Thoracic aorta (tissue), 2 donors: ENCODE measurements at regions not wholly inside any gene's neighbourhood (a gene's known extent, or its start where the extent isn't known, plus 50 kb on each side); places are given as distances from the start of the nearest gene placed in this dataset.
"Not testable (repeated sequence)": the region's sequence is repeated elsewhere in the genome, so short reads cannot be mapped to it uniquely, and the experiment has no call there.

ENCODE experiments used
- ATAC-seq: fragments of 150-250 bp; one replicate; pipeline ENCODE4 v1.8.0; 2017; ENCODE audit warnings: low read depth; ENCODE audit not compliant: insufficient number of reproducible peaks, low FRiP score
- DNase-seq: peaks from one replicate; pipeline ENCODE4 v3.0.0-alpha.2; 2020; ENCODE audit warnings: low spot score
- H3K27ac ChIP-seq, 2 donors: fragments of 200-600 bp; sonication (generic); 1 replicate in 1 of 2; 2 replicates in 1 of 2; pipeline ENCODE4 v1.5.1; 2016; ENCODE audit warnings: mild to moderate bottlenecking in 2 of 2, moderate library complexity in 2 of 2
- H3K27me3 ChIP-seq: fragments of 200-600 bp; sonication (generic); replicated peaks from 2 replicates; pipeline ENCODE4 v1.6.0; 2016; ENCODE audit warnings: mild to moderate bottlenecking; ENCODE audit not compliant: insufficient read depth
- H3K36me3 ChIP-seq: fragments of 200-600 bp; sonication (generic); one replicate; pipeline ENCODE4 v1.5.1; 2016
- H3K4me1 ChIP-seq, 2 donors: fragments of 200-600 bp; sonication (generic); 1 replicate in 1 of 2; 2 replicates in 1 of 2; pipeline versions ENCODE4 v1.5.1 to v1.6.0; 2016; ENCODE audit warnings: low read depth in 2 of 2, mild to moderate bottlenecking in 1 of 2; ENCODE audit not compliant: control insufficient read depth in 1 of 2
- H3K4me3 ChIP-seq: fragments of 200-600 bp; sonication (generic); 2 replicates; pipeline ENCODE4 v1.5.1; 2016; ENCODE audit warnings: mild to moderate bottlenecking
- H3K9me3 ChIP-seq: fragments of 200-600 bp; sonication (generic); 2 replicates; pipeline ENCODE4 v1.5.1; 2016
- TF ChIP-seq, protein P1 (sequence below): fragments of 200-600 bp; sonication (generic); IDR thresholded peaks from one replicate; pipeline ENCODE4 v1.5.1; 2019; ENCODE audit warnings: antibody characterized with exemption

DNA sequence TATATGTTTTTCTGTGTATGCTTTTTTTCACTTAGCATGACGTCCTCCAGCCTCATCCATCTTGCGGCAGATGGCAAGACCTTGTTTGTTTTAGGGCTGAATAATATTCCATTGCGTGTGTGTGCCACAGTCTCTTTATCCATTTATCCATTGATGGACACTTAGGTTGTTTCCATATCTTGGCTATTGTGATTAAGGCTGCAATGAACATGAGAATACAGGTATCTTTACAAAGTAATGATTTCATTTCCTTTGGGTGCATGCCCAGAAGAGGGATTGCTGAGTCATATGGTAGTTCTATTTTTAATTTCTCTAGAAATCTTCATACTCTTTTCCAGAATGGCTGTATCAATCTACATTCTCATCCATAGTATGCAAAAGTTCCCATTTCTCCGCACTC, 85.3 kb upstream of the ADCY2 start:
- not testable (repeated sequence) for ATAC-seq, H3K27me3 ChIP-seq, H3K4me3 ChIP-seq, H3K36me3 ChIP-seq, DNase-seq, H3K27ac ChIP-seq, H3K9me3 ChIP-seq, H3K4me1 ChIP-seq

DNA sequence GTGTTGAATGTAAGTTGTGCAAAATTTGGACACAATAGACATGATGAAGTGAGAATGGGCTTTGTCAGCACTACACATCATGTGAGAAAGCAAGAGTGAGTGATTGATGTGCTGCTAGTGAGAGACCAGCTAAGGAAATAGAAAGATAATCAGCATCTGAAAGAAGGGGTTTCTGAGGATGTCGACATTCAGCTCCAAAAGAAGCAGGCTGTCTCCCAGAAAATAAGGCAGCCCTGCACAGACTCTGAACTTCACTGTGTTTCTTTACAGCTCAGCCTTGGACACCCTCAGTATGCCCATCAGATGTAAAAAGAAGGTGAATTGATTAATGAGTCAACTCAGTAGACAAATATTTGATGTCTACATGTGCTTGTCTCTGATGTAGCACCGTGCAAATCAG, 80.8 kb upstream of the ADCY2 start:
- H3K4me3 ChIP-seq, result no peak overlapping the region
- H3K27ac ChIP-seq, result no peak overlapping the region
- H3K9me3 ChIP-seq, result no peaks in the 10 kb centered on the region
- DNase-seq (no peak), ATAC-seq (no peak)
- TF ChIP-seq, protein P1, sequence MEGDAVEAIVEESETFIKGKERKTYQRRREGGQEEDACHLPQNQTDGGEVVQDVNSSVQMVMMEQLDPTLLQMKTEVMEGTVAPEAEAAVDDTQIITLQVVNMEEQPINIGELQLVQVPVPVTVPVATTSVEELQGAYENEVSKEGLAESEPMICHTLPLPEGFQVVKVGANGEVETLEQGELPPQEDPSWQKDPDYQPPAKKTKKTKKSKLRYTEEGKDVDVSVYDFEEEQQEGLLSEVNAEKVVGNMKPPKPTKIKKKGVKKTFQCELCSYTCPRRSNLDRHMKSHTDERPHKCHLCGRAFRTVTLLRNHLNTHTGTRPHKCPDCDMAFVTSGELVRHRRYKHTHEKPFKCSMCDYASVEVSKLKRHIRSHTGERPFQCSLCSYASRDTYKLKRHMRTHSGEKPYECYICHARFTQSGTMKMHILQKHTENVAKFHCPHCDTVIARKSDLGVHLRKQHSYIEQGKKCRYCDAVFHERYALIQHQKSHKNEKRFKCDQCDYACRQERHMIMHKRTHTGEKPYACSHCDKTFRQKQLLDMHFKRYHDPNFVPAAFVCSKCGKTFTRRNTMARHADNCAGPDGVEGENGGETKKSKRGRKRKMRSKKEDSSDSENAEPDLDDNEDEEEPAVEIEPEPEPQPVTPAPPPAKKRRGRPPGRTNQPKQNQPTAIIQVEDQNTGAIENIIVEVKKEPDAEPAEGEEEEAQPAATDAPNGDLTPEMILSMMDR, result no peak
- no peaks in the 10 kb centered on the region for H3K36me3 ChIP-seq
- H3K4me1 ChIP-seq, result no peaks in the 10 kb centered on the region
- H3K27me3 ChIP-seq, result no peaks in the 10 kb centered on the region

DNA sequence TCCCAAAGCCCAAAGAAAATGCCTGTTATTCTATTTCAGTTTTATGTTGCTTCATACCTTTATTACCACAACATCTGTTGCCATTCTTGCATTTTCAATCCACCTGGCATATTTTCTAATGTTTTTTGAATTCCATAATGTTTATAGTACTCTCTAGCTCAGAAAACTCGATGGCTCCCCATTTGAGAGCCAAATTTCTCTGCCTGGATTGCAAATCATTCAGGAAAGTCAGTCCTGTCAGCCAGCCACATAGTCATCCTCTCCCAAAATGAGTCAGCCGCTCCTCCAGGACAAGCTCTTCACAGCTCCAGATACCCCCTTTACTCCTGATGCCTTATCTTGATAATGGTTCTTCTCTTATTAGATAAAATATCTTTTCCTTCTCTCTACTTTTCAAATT, 78.2 kb upstream of the ADCY2 start:
- no peak for ATAC-seq

DNA sequence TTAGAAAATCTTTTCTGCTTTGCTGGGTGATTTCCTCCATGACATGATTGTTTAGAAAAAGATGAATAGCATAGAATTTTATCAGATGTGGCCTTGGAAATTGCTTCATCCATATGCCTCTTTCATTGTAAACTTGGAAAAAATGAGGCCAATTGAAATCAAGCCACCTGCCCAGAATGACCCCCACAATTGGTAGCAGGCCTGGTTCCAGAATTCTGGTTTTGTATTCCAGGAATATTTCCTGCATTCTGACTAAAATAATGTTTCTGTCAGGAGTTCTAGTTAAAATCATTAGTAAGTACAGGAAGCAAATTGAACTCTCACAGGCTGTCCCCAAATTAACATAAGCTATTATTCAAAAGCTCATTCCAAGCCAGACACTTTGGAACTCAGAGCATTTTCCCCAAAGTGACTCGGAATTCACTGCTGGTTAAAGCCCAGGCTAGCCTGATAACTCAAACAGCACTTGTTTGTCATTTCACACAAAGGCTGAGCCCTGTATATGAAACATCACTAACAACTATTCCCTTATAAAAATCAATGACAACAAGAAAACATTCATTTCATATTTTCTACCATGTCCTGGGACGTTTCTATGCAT, 75.1 kb upstream of the ADCY2 start:
- DNase-seq, result no peak
- ATAC-seq, result no peak

More for the DNA sequence above, 78.2 kb upstream of the ADCY2 start:
- no peaks in the 10 kb centered on the region for H3K36me3 ChIP-seq
- no peak for DNase-seq
- no peak overlapping the region for H3K27ac ChIP-seq
- H3K4me3 ChIP-seq, result no peak overlapping the region
- no peaks in the 10 kb centered on the region for H3K4me1 ChIP-seq
- TF ChIP-seq, protein P1, result no peak
- H3K9me3 ChIP-seq, result no peaks in the 10 kb centered on the region
- no peaks in the 10 kb centered on the region for H3K27me3 ChIP-seq

DNA sequence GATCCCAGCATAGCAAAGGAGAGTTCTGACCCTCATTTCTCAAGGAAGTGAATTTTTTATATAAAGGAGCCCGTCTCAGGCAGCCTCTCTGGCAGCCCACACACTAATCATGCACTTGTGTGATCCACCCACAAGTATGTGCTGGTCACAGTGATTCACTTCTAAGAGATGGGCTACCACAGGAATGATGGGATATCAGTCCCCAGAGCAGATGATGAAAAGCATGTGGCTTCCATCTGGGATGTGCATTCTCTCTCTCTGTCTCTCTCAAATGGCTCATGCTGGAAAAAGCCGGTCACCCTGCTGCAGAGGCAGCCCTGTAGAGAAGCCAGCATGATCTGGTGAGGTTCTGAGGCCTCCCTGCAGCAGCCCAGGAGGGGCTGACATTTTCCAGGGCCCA, 74.2 kb upstream of the ADCY2 start:
- no peaks in the 10 kb centered on the region for H3K4me1 ChIP-seq

More for the DNA sequence above, 75.1 kb upstream of the ADCY2 start:
- no peaks in the 10 kb centered on the region for H3K27me3 ChIP-seq
- no peaks in the 10 kb centered on the region for H3K36me3 ChIP-seq
- no peaks in the 10 kb centered on the region for H3K9me3 ChIP-seq
- TF ChIP-seq, protein P1, result no peak
- H3K27ac ChIP-seq, result no peak overlapping the region
- no peak overlapping the region for H3K4me3 ChIP-seq
- H3K4me1 ChIP-seq, result no peaks in the 10 kb centered on the region

More for the DNA sequence above, 74.2 kb upstream of the ADCY2 start:
- H3K27ac ChIP-seq, result no peak overlapping the region
- TF ChIP-seq, protein P1, result no peak
- no peaks in the 10 kb centered on the region for H3K9me3 ChIP-seq
- ATAC-seq (no peak), DNase-seq (no peak)
- H3K36me3 ChIP-seq, result no peaks in the 10 kb centered on the region
- H3K4me3 ChIP-seq, result no peak overlapping the region
- no peaks in the 10 kb centered on the region for H3K27me3 ChIP-seq
